GM18505 (cell line): ENCODE measurements at regions not wholly inside any gene's neighbourhood (a gene's known extent, or its start where the extent isn't known, plus 50 kb on each side); places are given as distances from the start of the nearest gene placed in this dataset.

Source experiments
- ATAC-seq: cut with Tn5 transposase; IDR thresholded peaks from one replicate; pipeline ENCODE4 v1.9.1; 2021; ENCODE audit not compliant: unreplicated experiment
- POLR2A ChIP-seq: IDR thresholded peaks from 4 replicates; pipeline ENCODE4 v1.6.1; 2011; ENCODE audit warnings: borderline replicate concordance; ENCODE audit not compliant: insufficient read depth, insufficient read length; ENCODE audit errors: extremely low read depth

GRCh38 chr2:225725726-225726125 lies 326.2 kb downstream of the NYAP2 start:
- TF ChIP-seq POLR2A = no peak
- no peak for ATAC-seq
